Lower leg skin (tissue), 3 donors: ENCODE measurements at regions not wholly inside any gene's neighbourhood (a gene's known extent, or its start where the extent isn't known, plus 50 kb on each side); places are given as distances from the start of the nearest gene placed in this dataset.

ENCODE experiments used
- CTCF ChIP-seq, 3 donors: fragments of 450-650 bp; IDR thresholded peaks; one replicate each; pipeline ENCODE4 v1.5.1; 2016; ENCODE audit warnings: antibody characterized with exemption in 3 of 3, mild to moderate bottlenecking in 3 of 3, moderate library complexity in 2 of 3
- POLR2A ChIP-seq, 2 donors: fragments of 450-650 bp; IDR thresholded peaks; one replicate each; pipeline ENCODE4 v1.6.1; 2016 to 2017; ENCODE audit warnings: antibody characterized with exemption in 2 of 2, mild to moderate bottlenecking in 1 of 2, moderate library complexity in 1 of 2

- no peak for TF ChIP-seq CTCF (IDR thresholded peaks at IDR 0.05)
- no peak for TF ChIP-seq POLR2A (IDR thresholded peaks at IDR 0.05)
Observed at GRCh38 chr11:31874631-31875191, 63.6 kb upstream of the PAX6 start.
